Naive B cell (primary cell): ENCODE measurements at regions not wholly inside any gene's neighbourhood (a gene's known extent, or its start where the extent isn't known, plus 50 kb on each side); places are given as distances from the start of the nearest gene placed in this dataset.

Experiments used
- ATAC-seq, 2 donors: fragments of 150-1000 bp; cut with Tn5 transposase; 2 replicates each; pipeline ENCODE4 v1.10.0; 2021; ENCODE audit warnings: low read depth in 2 of 2, mild to moderate bottlenecking in 2 of 2, moderate library complexity in 2 of 2
- DNase-seq: peaks from one replicate; pipeline ENCODE4 v3.0.0; 2022
- H3K27ac Mint-ChIP-seq, 6 donors: one replicate each; pipeline ENCODE4 v1.8.0; 2020 to 2022; ENCODE audit warnings: mild to moderate bottlenecking in 6 of 6, mixed read lengths in 6 of 6, moderate library complexity in 5 of 6, inconsistent platforms in 2 of 6
- H3K27me3 Mint-ChIP-seq, 3 donors: one replicate each; pipeline ENCODE4 v1.8.0; 2021 to 2022; ENCODE audit warnings: mixed read lengths in 3 of 3, mild to moderate bottlenecking in 1 of 3
- H3K36me3 Mint-ChIP-seq, 2 donors: one replicate each; pipeline ENCODE4 v1.8.0; 2020 to 2022; ENCODE audit warnings: mixed read lengths in 2 of 2, inconsistent platforms in 1 of 2, mild to moderate bottlenecking in 1 of 2
- H3K4me1 Mint-ChIP-seq, 3 donors: one replicate each; pipeline ENCODE4 v1.8.0; 2020 to 2022; ENCODE audit warnings: mixed read lengths in 3 of 3, inconsistent platforms in 1 of 3, mild to moderate bottlenecking in 1 of 3, moderate library complexity in 1 of 3
- H3K4me3 Mint-ChIP-seq, 8 donors: one replicate each; pipeline ENCODE4 v1.8.0; 2020 to 2022; ENCODE audit warnings: mild to moderate bottlenecking in 8 of 8, mixed read lengths in 8 of 8, moderate library complexity in 8 of 8, inconsistent platforms in 2 of 8
- H3K9me3 Mint-ChIP-seq, 7 donors: one replicate each; pipeline ENCODE4 v1.8.0; 2020 to 2022; ENCODE audit warnings: mixed read lengths in 7 of 7, mild to moderate bottlenecking in 5 of 7, inconsistent platforms in 2 of 7, moderate library complexity in 1 of 7

DNA sequence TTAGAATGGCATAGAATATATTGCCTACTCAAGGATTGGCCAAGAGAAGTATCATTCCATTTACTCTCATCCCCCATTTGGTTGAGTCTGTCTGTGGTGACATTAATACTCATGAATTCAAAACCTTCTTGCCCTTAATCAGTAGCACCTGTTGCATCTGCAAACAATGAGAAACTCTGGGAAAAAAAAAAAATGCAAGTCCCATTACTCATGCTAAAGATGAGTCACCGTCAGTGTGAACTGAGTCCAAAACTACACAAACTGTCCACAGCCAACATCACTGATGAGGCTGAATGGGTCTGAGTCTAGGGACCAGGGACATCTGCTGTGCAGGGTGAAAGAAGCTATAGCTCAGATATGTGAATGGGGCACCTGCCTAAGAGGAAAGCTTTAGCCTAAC is 96.9 kb upstream of the ADAMTS18 start:
- DNase-seq (no peak), ATAC-seq (no peak)
- no peak overlapping the region for H3K27ac Mint-ChIP-seq
- no peaks in the 10 kb centered on the region for H3K4me1 Mint-ChIP-seq
- H3K36me3 Mint-ChIP-seq, result no peaks in the 10 kb centered on the region
- peaks cover 5 to 34% (median 8%) of the 10 kb centered on the region in 3 donors for H3K27me3 Mint-ChIP-seq
- no peak overlapping the region for H3K4me3 Mint-ChIP-seq
- peaks cover 3 to 10% (median 5%) of the 10 kb centered on the region in 7 donors for H3K9me3 Mint-ChIP-seq

DNA sequence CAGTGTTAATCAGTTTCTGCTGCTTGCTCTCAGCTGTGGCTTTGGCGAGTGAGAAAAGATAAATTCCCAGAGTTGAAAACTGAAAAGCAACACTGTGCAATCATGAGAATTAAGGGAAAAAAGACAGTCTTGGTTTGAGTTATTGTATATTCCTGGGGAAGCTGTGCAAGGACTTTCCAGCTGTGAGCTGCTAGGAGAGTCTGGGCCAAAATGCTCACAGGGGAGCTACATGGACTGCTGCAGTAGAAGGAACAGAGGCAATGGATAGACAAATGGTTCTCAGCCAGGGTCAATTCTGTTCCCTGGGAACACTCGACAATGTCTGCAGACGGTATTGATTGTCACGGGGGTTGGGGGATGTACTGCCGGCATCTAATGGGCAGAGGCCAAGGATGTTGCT is 102.0 kb upstream of the ADAMTS18 start:
- Mint-ChIP-seq H3K27me3 (peaks cover 17 to 39% (median 36%) of the 10 kb centered on the region in 3 donors), H3K4me1 (no peaks in the 10 kb centered on the region), H3K36me3 (no peaks in the 10 kb centered on the region), H3K4me3 (no peak overlapping the region), H3K9me3 (no peaks in the 10 kb centered on the region), H3K27ac (no peak overlapping the region)
- DNase-seq (no peak), ATAC-seq (no peak)

DNA sequence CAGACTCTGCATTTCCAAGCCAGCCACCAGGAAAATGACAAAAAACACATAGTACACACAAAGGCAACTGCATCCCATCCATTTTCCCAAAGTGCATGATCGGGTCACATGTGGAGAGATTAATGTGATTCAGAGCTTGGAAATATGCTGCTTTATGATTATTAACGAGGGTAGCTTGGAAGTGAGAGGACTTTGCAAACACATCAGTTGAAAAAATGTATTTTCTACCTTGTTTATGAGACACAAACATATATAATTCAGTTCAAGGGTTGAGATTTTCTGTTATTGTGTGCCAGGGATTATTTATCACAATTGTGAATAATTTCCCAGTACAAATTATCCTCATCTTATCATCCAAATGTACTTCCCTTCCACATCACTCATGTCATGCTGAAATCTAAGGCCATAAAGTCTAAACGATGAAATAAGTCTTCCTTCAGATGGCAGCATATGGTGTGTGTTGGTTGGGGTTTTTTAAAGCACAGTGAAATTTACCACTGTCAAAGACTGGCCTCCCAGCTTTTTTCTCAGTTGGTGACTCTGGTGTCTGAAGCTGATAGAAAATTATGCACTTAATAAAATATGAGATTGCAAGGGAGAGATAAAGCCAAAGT is 104.7 kb upstream of the ADAMTS18 start:
- ATAC-seq, result no peak
- H3K36me3 Mint-ChIP-seq, result no peaks in the 10 kb centered on the region

DNA sequence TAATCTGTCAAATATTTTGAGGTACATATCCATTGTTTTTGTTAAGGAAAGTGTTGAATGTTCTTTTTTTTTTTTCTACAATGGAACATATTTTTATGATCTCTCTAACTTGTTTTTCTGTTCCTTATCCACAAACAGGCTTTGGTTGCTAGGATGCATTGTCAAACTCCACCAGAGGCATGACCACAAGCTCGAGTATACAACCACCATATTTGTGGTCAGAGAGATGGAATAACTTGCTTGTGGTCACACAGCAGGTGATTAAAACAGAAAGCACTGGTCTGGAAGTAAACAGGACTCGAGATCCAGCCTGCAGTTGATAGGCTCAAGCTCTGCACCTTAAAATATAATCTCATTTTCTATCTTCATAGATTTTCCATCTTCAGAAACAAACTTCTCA is 105.8 kb upstream of the ADAMTS18 start:
- H3K9me3 Mint-ChIP-seq, result peaks cover 0 to 3% (median 0%) of the 10 kb centered on the region in 7 donors
- no peak overlapping the region for H3K27ac Mint-ChIP-seq
- H3K27me3 Mint-ChIP-seq, result peaks cover 17 to 37% (median 35%) of the 10 kb centered on the region in 3 donors
- ATAC-seq, result no peak
- no peak overlapping the region for H3K4me3 Mint-ChIP-seq
- no peak for DNase-seq
- H3K4me1 Mint-ChIP-seq, result no peaks in the 10 kb centered on the region
- H3K36me3 Mint-ChIP-seq, result no peaks in the 10 kb centered on the region

More for the DNA sequence above, 104.7 kb upstream of the ADAMTS18 start:
- H3K27ac Mint-ChIP-seq, result no peak overlapping the region
- H3K4me1 Mint-ChIP-seq, result no peaks in the 10 kb centered on the region
- peaks cover 0 to 3% (median 0%) of the 10 kb centered on the region in 7 donors for H3K9me3 Mint-ChIP-seq
- peaks cover 11 to 46% (median 38%) of the 10 kb centered on the region in 3 donors for H3K27me3 Mint-ChIP-seq
- no peak for DNase-seq
- H3K4me3 Mint-ChIP-seq, result no peak overlapping the region

DNA sequence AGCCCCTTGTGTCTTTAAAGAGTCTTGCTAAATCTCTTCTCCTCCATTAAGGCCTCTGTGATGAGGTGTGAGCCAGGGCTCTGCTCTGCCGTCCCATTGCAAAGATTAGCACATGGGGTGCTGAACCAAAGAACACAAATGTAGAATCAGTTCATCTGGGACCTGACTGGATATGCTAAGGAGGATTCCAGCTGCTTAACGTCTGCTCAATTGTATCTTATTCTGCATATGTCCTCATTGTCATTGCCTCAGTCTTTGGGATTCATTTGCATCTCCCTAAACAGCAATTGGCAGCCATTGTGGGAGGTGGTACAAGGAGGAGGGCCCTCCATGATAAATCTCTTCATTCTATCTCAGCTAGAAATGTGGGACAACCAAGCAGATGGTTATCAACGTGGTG is 106.3 kb upstream of the ADAMTS18 start:
- Mint-ChIP-seq H3K27me3 (peaks cover 17 to 39% (median 34%) of the 10 kb centered on the region in 3 donors), H3K9me3 (peaks cover 0 to 3% (median 0%) of the 10 kb centered on the region in 7 donors), H3K4me3 (no peak overlapping the region), H3K36me3 (no peaks in the 10 kb centered on the region), H3K27ac (no peak overlapping the region), H3K4me1 (no peaks in the 10 kb centered on the region)
- DNase-seq (no peak), ATAC-seq (no peak)

DNA sequence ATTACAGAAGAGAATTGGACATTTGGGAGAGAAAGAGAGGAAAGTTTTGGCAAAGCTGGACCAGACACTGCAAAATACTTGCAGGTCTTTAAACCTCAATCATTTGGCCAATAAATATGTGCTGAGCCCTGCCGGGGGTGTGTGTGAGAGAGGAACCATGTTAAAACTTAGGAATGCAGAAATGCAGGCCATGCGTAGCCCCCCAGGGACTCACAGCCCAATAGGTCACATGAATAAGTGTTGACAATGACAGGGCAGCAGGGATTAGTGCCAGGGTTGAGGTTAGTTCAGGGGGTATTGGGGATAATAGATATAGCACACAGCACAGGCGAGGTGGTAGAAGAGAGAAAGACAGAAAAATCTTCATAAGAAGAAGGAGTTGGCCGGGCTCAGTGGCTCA is 113.3 kb upstream of the ADAMTS18 start:
- H3K36me3 Mint-ChIP-seq, result no peaks in the 10 kb centered on the region
- peaks cover 0 to 6% (median 0%) of the 10 kb centered on the region in 7 donors for H3K9me3 Mint-ChIP-seq
- peaks cover 0 to 4% (median 0%) of the 10 kb centered on the region in 3 donors for H3K4me1 Mint-ChIP-seq
- DNase-seq (no peak), ATAC-seq (no peak)
- peak overlapping the region in 1 of 6 donors; percentile 46 for H3K27ac Mint-ChIP-seq
- peaks cover 29 to 46% (median 34%) of the 10 kb centered on the region in 3 donors for H3K27me3 Mint-ChIP-seq
- no peak overlapping the region for H3K4me3 Mint-ChIP-seq

DNA sequence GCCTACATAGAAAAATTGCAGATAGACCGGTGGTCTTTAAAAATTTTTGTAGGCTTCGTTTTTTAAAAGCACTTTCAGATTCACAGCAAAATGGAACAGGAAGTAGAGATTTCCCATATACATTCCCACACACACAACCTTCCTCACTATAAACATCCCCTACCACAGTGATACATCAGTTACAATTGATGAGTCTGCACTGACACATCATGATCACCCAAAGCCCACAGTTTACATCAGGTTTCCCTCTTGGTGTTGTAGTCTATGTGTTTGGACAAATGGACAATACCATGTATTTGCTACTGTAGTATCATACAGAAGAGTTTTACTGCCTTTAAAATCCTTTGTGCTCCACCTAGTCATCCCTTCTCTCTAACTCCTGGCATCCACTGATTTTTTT is 113.9 kb upstream of the ADAMTS18 start:
- H3K36me3 Mint-ChIP-seq, result no peaks in the 10 kb centered on the region
- H3K4me1 Mint-ChIP-seq, result peaks cover 0 to 4% (median 0%) of the 10 kb centered on the region in 3 donors
- H3K4me3 Mint-ChIP-seq, result no peak overlapping the region
- H3K27ac Mint-ChIP-seq, result peak overlapping the region in 1 of 6 donors; percentile 72
- H3K9me3 Mint-ChIP-seq, result peaks cover 0 to 6% (median 0%) of the 10 kb centered on the region in 7 donors
- ATAC-seq (no peak), DNase-seq (no peak)
- H3K27me3 Mint-ChIP-seq, result peaks cover 29 to 41% (median 35%) of the 10 kb centered on the region in 3 donors

DNA sequence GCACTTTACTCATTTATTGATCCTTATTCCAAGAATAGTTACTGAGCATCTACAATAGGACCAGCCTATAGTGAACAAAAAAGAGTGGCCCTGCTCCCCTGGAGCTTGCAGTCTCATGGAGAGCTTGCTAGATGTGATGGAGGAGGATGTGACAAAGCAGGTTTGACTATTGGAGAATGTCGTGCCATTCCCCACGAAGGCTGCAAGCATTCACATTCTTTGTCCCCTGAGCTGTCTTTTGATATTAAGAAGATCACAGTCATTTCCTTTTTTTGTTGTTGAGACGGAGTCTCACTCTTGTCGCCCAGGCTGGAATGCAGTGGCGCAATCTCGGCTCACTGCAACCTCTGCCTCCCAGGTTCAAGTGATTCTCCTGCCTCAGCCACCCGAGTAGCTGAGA is 115.0 kb upstream of the ADAMTS18 start:
- DNase-seq (no peak), ATAC-seq (no peak)
- Mint-ChIP-seq H3K27me3 (peaks cover 29 to 44% (median 29%) of the 10 kb centered on the region in 3 donors), H3K27ac (no peak overlapping the region), H3K9me3 (peaks cover 0 to 6% (median 0%) of the 10 kb centered on the region in 7 donors), H3K4me1 (peaks cover 0 to 4% (median 0%) of the 10 kb centered on the region in 3 donors), H3K36me3 (no peaks in the 10 kb centered on the region), H3K4me3 (no peak overlapping the region)

DNA sequence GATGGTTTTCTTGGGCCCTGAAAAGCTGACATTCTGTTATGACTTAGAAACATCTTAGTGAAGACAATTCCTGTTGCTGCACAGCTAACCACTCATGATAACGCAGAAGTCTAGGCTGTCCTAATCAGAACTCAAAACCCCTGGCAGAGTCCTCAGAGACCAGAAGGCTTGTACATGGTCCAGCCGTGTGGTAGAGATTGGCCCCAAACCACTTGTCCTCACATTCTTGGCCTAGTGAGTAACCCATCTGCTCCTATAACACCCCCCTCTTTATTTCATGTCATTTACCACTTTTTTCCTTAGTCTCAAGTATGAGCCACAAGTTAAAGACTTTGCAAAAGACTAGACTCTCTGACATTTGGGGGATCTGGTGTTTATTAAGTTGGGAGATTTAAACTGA is 116.5 kb upstream of the ADAMTS18 start:
- no peak for ATAC-seq
- no peak for DNase-seq
- Mint-ChIP-seq H3K4me3 (no peak overlapping the region), H3K27me3 (peaks cover 27 to 53% (median 33%) of the 10 kb centered on the region in 3 donors), H3K9me3 (peaks cover 0 to 6% (median 0%) of the 10 kb centered on the region in 7 donors), H3K36me3 (no peaks in the 10 kb centered on the region), H3K27ac (no peak overlapping the region), H3K4me1 (peaks cover 0 to 4% (median 0%) of the 10 kb centered on the region in 3 donors)

DNA sequence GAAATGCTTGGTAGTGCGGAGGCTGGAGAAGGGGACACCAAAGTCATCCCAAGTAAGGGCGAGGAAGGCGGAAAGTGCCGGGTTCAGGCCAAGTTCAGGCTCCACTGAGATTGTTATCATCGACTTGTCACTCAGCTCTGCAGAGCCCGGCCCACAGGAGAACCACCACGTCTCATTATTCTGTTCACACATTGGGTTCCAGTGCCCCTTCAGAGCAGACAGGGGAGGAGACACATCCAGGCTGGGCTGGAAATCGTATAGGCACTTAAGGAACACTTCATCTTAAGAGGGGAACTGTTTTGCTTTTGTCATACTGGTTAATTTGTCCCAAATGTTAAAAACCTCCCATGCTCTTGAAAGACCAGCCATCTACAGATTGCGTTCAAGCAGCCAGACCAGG is 118.3 kb upstream of the ADAMTS18 start:
- no peaks in the 10 kb centered on the region for H3K36me3 Mint-ChIP-seq
- peaks cover 0 to 2% (median 0%) of the 10 kb centered on the region in 7 donors for H3K9me3 Mint-ChIP-seq
- ATAC-seq, result no peak
- H3K4me3 Mint-ChIP-seq, result no peak overlapping the region
- H3K27ac Mint-ChIP-seq, result no peak overlapping the region
- H3K27me3 Mint-ChIP-seq, result peaks cover 18 to 45% (median 33%) of the 10 kb centered on the region in 3 donors
- H3K4me1 Mint-ChIP-seq, result no peaks in the 10 kb centered on the region
- DNase-seq, result no peak

DNA sequence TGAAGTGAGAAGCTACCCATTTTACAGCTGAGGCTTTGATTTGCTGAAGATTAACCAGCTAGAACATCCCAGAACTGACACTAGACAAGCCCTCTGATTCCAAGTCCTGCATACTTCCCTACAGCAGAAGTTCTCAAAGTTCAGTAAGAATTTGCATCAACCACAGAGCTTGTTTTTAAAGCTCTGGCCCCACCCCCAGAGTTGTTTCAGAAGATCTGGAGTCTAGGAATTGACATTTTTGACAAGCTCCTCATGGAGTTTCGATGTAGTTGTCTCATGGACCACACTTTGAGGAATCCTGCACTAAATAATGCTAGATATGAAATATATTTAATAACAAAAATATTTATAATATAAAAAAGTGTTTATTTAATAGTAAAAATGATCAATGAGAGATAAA is 120.3 kb upstream of the ADAMTS18 start:
- Mint-ChIP-seq H3K27ac (no peak overlapping the region), H3K36me3 (no peaks in the 10 kb centered on the region), H3K4me3 (no peak overlapping the region), H3K9me3 (peaks cover 0 to 2% (median 0%) of the 10 kb centered on the region in 7 donors), H3K4me1 (no peaks in the 10 kb centered on the region), H3K27me3 (peaks cover 18 to 44% (median 33%) of the 10 kb centered on the region in 3 donors)
- ATAC-seq (no peak), DNase-seq (no peak)

DNA sequence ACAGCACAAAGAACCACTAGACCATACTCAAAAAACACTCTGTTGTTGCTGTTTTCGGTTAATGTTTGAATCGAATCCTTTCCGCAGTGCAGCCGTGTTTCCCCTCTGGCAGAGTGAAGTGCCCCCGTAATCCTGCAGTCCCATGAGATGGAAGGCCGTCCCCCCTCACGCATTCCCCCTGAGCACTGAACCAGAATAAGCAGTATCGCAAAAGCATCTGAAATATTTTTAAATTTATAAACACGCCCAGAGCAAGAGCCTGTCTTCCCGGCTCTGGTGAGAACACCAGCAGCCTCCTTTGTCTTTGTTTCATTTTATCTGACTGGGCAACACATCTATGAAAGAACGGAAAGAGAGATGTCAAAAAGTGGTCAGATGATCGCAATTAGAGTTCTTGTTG is 121.0 kb upstream of the ADAMTS18 start:
- ATAC-seq, result no peak
- Mint-ChIP-seq H3K9me3 (peaks cover 0 to 2% (median 0%) of the 10 kb centered on the region in 7 donors), H3K27ac (no peak overlapping the region), H3K4me1 (no peaks in the 10 kb centered on the region), H3K36me3 (no peaks in the 10 kb centered on the region), H3K27me3 (peaks cover 15 to 42% (median 36%) of the 10 kb centered on the region in 3 donors), H3K4me3 (peak overlapping the region in 1 of 8 donors; percentile 60)
- no peak for DNase-seq

DNA sequence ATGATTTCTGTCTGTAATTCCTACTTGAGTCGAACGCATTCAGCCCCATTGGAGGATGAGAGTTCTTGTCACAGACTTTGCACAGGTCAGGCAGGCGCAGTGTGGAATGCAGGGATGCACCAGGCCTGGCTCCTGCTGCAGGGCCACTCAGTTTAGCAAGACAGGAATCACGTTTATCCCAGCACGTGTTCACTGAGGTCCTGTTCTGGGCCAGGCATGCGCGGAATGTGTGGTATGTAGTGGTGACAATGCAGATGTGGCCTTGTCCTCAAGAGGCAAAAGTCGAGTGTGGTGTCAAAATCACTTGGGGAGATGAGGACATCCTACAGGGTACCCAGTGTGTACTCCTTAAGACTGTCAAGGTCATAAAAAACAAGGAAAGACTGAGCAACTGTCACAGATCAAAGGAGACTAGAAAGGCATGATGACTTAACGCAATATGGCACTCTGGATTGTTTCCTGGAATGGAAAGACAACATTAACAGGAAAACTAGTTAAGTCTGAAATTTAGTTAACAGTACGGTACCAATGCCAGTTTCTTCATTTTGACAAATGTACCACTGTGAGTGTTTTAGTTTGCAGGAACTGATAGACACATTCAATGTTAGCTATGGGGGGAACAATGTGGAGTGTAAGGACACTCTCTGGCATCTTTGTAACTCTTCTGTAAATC is 121.5 kb upstream of the ADAMTS18 start:
- Mint-ChIP-seq H3K27me3 (peaks cover 13 to 43% (median 38%) of the 10 kb centered on the region in 3 donors), H3K9me3 (peaks cover 0 to 2% (median 0%) of the 10 kb centered on the region in 7 donors), H3K27ac (no peak overlapping the region), H3K36me3 (no peaks in the 10 kb centered on the region), H3K4me1 (no peaks in the 10 kb centered on the region), H3K4me3 (no peak overlapping the region)
- ATAC-seq (no peak), DNase-seq (no peak)

DNA sequence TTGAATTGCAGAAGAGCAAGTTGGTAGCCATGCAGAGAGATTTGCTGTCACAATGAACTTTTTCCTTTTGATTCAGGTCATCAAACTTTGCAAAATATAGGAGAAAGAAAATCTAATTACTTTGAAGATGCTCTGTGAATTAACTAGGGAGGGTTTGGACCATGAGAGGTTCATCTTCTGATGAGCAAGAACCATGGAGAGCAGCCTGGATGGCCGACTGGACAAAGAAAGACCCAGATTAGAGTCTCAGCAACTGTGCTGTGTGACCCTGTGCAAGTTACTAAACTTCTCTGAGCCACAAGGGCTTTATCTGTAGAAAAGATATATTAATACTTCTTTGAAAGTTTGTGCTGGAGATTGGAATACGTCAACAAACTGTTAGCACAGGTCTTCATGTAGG is 122.6 kb upstream of the ADAMTS18 start:
- no peak for ATAC-seq
- no peak for DNase-seq
- Mint-ChIP-seq H3K4me3 (no peak overlapping the region), H3K4me1 (no peaks in the 10 kb centered on the region), H3K9me3 (peaks cover 0 to 2% (median 0%) of the 10 kb centered on the region in 7 donors), H3K27ac (no peak overlapping the region), H3K36me3 (no peaks in the 10 kb centered on the region), H3K27me3 (peaks cover 17 to 47% (median 32%) of the 10 kb centered on the region in 3 donors)
